ENCODE measurements at regions not wholly inside any gene's neighbourhood (a gene's known extent, or its start where the extent isn't known, plus 50 kb on each side); places are given as distances from the start of the nearest gene placed in this dataset.

DNA sequence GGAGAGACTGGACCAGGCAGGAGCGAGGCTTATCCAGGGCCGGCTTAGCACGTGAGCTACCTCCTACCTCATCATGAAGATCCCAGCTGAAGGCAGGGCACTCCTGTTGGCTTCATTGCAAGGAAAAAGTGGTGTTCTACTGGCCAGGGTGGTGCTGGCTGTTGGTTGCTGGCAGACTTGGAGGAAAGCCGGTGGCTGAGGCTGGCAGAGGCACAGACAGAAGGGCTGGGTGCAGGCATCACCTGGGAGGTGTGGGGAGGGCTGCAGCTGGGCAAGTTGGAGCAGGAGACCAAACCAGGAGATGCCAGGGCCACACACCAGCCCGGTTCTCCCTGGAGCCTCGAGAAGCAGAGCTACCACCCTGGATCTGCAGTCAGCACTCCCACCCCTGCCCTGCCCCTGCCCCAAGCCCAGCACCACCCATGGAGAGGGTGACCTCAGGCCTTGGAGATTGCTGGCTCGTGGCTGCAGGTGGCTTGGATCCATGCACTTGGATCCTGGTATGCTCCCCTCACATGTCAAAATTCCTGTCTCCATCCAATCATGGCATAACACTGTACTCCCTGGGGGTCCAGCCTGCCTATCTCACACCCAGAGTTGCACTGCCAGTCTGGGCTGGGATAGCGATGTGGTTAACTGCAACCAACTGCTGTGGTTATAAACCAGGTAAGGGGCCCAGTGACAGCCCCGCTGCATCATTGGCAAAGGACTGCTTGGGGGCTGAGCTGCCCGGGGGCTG is 49.7 kb downstream of the GLI2 start:
- no peak for DNase-seq (ENCODE audit: low spot score)

DNA sequence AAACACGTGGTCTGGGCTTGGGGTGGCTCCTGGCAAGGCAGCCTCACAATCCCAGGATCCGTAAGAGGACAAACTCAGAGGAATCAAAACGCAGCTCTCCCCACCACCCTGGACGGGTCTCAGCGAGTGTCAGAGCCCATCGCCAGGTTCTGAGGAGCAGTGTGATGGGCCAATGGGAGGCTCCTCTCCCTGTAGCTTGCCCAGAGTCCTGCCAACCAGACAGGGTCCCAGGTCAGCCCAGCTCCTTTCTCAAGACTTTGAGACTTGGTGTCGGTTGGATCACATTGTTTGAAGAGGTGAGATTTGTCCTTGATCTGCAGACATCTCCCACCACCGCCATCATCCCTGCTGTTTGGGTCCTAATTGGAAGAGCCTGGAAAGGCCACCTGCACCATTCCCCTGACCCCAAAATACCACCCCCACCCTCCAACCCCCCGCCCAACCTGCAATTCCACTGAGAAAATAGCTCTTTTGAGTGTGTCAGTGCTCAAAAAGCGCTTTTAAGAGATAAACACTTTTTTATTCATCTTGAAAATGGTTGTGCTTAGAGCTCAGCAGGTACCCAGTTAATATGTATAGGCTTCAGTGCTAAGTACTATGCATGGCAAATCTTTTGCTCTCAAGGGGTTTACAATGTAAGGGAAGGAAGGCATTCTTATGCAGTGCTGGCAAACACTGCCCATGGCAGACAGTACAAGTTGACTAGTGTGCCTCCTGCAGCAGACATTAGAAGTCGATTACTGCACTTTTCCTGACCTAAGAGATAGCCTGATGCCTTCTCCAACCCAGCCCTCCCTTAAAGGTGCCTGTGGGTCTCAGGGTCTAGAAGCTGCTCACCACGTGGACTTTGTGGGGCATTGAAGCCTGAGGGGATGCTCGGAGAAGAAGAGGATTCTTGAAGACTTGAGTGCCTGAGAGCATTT is 50.6 kb downstream of the GLI2 start:
- no peak for DNase-seq (ENCODE audit: low spot score)

DNA sequence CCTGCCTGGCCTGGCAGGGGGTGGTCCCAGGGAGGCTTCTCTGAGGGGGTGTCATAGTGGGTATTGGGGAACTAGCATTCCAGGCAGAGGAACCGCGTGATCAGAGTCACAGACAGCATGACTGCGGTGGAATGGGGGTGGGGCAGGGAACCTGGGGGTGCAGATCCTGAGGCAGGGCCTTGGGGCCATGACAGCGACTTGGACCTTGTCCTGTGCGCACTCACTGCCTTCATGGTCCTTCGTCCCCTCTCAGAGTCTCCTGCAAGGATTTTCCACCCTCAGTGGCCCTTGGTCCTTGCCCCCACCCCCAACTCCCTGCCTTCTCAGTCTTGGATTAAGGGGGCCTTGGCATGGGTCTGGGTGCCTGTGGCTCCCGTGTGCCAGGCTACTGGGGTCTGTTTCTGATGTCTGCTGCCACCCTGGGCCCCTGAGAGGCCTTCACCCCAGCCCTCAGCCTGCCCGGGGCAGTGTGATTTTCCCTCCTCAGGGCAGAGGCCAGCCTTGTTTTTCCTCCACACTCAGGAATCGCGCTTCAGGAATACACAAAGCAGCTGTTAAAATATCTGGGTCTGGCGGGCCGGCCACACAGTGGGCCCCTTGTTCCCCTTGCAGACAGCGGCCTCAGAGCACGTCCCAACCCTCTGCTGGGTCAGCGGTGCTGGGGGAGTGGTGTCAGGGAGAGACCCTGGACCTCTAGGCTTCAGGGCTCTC is 51.6 kb downstream of the GLI2 start:
- DNase-seq (ENCODE audit: low spot score): no peak

DNA sequence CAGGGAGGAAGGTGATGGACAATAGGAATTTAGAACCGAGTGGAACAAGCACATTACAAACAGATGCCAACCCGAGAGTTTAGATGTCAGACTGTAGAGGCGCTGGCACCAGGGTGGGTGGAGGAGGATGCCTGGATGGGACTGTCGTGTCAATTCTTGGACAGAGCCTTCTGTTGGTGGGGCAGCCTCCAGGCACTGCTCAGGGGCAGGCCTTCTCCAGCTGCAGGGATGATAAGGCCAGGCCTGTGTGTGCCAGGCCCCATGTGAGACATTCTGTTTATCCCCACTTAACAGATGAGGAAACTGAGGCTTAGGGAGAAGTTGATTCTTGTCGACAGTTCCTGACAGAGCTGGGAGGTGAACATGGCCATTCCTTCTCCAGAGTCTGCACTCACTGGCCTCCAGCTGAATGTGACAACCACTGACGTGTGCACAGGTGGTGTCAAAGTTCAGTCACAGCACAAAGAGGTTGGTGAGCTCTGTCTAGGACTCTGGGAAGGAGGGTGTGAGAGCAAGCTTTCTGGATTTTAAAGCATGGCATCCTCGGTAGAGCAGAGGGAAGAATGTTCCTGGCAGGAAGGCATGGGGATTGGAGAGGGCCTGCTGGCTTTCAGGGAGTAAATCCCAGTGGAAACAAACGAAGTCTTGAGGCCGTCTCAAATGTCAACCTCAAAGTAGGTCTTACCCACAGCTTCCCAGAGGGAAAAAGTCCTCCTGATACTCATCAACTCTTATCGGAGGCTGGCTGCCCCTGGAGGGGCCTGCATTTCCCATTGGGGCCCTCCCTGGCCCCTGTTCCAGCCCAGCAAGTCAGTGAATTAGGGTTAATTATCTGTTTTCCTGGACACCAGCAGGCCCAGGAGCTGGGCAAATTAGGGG is 52.4 kb downstream of the GLI2 start:
- no peak for DNase-seq (ENCODE audit: low spot score)

DNA sequence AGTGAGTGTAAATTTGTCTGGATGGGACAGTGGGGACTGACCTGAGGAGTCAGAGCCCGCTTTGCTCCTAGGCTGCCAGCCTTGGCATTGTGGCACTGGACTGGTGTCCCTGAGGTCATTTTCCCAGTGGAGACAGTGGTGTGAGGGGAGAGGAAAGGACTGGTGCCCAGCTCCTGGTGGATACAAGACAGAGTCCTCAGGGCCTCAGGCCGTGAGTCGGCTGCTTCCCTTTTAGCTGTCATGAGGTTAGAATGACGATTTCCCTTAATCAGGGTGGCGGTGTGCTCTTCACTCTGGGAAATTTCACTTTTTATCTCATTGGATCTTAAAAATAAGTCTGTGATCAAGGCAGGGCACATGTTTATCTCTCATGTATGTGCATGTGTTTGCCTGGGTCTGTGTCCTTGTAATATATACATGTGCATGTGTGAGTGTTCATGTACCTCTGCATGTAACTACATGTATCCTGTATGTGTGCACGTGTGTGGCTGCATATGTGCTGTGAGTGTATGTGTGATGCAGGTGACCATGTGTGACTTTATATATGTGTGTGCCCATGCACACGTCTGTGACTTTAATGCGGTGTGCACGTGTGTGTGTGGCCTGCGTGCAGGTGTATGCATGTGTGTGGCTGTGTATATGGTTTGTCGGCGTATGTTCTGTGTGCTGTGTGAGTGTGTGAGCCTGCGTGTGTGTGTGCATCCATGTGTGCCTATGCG is 55.7 kb downstream of the GLI2 start:
- DNase-seq (ENCODE audit: low spot score): no peak

DNA sequence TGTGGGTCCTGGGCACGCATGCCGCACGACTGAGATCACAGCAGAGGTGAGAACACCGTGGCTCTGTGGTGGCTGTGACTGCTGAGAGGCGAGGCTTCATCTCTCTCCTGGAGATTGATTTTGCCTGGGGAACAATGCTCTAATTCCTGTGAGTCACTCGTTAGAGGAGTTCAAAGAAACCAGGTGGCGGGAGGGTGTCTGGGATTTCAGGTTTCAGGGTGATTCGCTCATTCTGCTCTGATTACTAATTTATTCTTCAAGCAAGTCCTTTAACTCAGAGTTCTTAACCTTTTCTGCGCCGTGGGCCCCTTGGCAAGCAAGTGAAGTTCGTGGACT is 56.3 kb downstream of the GLI2 start:
- DNase-seq (ENCODE audit: low spot score): no peak

DNA sequence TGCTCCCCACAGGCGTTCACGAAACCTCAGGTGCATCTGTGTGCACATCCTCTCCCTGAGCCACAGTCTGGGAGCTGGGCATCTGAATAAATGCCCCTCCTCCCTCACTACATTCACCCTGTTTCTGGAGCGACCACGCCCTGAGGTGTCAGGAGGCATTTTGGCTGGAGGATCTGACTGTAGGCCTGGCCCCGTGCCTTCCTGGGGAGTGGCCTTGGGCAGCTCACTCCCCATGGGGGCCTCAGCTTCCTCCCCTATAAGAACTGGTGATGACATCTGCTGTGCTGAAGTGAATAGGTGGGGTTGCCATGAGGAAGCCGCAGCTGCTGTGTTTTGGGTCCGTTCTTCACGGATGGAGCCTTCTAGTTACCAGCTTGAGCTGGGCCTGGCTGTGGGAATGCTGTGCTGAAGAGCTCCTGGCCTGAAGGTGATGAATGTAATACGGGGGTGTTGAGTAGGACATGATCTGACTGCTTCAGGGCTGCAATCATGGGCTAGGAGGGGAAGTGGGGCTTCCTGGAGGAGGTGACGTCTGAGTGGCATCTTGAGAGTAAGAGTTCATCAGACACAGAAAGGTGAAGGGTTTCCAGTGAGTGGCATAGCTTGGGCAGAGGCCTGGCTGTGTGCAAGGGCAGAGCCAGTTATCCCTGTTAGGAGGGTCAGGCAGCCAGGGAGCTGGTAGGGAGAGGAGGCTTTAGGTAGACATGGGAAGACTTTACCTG is 58.2 kb downstream of the GLI2 start:
- no peak for DNase-seq (ENCODE audit: low spot score)

DNA sequence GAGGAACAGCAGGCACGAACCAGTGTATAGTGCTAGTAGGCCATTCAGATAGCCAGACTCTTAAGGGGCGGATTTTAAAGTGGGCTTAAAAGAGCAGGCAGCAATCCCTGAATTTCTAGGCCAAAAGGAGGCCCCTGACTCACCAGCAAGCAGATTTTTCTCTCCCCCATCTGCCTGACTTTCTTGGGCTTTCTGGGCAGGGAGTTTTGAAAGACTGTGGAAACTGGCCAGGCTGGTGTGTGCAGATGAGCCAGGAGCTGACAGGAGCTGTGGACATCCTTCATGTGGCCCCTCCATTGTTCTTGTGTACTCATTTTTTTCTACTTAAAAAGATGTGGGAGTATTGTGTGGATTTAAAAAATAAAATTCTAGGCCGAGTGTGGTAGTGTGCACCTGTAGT is 59.0 kb downstream of the GLI2 start:
- no peak for DNase-seq (ENCODE audit: low spot score)

DNA sequence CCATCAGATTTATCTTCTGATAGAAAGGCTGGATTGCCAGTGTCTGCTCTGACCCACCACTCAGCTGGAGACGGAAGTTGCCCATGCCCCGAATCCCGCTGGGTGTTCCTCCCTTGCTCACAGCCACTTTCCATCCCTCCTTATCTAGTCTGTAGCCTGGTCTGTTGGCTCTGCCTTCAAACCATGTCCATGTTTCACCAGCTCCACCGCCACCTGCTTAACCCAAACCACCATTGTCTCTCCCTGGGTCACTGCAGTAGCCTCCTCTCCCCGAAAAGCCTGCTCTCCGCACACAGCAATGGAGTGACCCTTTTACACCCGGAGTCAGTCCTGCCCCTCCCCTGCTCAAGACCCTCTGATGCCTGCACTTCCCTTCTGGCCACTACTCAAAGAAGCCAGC is 60.4 kb downstream of the GLI2 start:
- no peak for DNase-seq (ENCODE audit: low spot score)

DNA sequence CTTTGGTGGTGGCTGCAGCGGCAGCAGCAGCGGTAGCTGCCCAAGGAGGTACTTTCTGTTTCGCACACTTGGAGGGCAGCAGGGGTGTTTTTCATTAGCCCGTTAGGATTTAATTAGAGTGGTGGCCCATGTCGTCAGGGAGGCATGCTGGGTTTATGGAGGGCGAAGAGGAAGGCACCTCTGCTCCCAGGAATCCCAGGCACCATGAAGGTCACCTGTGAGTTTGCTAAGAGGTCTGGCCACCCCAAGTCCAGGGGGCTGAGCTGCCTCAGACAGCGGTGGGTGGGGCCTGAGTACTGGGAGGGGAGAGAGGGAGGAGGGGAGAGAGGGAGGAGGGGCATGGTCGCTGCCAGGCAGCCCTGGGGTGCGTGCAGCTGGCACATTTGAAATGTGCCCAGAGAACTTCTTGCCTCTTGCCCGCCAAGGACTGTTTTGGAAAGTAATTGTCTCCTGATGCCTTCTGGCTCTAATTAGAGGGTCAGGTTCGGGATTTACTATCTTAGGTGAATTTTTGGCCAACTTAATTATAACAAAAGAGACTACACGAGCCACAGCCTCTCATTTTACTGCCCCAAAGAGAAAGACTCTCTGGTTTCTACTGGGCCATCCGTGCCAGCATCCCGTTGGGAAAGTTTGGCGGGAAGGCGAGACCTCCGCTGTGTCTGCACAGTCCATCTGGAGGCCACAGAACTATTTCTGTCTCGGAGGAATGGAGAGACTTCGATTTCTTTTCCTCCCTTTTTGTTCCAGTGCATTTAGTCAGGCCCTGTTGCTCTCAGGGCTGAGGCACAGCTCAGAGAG is 62.0 kb downstream of the GLI2 start:
- DNase-seq (ENCODE audit: low spot score): no peak

DNA sequence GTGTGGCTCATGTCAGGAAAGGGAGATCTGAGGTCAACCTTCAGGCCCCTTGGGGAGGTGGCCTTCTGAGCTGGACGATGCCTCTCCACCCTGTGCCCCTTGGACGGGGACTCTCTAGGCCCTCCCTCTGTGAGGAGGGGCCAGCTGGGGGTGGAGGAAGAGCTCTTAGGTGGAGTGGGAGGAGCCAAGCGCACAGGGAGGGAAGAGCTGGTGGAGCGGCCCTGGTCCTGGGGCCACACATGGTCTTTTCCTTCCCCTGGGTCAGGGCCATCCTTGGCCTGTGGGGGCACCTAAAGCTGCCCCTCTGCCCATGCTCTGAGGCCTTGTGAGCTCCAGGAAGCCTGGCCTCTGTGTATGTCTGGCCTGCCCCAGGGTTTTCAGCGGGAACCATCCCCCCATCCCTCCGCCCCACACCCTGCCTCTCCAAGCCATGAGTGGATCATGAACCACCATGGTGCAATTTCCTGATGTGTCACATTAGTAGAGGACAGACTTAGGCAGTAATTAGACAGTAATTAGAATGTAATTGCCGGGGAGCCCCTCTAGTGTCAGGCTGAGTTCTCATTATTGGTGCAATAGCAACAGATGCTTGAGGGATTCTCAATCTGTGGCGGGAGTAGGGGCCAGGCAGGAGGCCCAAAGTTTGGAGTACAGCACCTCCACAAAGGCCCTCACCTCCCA is 63.0 kb downstream of the GLI2 start:
- DNase-seq (ENCODE audit: low spot score): no peak

DNA sequence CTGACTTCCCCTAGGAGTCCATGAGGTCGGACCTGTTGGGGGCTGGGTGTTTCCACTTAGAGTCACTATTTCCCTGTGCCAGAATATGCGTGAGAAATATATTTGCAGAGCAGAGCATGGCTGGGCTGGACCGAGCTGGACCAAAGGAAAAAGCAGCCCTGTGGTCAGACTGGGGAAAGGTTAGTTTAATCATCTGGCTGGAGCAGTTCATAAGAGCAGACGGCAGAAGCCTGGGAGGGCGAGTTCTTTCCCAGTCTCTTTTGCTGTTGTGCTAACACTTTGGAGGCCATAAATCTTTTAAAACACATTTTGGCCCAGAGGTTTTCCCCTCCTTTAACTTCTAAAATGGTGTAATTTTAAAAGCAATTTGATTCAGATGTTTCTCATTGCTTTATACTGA is 66.5 kb downstream of the GLI2 start:
- DNase-seq (ENCODE audit: low spot score): no peak

DNA sequence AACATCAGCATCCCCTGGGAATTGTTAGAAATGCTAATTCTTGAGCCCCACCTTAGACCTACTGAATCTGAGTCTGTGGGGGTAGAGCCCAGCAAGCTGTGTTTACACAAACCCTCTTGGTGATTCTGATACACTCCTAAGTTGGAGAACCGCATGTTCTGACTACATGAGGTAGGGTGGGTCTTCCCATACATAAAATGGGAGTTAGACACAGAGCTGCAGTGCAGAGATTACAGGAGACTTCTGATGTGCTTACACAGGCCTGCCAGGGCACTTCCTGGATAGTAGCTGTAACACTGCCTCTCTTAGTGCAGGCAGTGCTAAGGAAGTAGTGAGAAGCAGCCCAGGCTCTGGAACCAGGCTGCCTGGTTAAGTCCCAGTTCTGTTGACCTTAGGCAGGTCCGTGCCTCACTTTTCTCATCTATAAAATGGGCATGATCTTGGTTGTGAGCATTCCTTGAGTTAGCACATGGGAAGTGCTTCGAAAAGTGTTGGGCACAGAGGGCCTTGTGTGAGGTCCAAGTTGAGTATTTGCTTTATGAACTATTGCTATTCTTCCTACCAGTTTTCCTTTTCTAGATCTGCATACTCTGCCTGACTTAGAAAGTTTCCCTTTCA is 67.3 kb downstream of the GLI2 start:
- no peak for DNase-seq (ENCODE audit: low spot score)

DNA sequence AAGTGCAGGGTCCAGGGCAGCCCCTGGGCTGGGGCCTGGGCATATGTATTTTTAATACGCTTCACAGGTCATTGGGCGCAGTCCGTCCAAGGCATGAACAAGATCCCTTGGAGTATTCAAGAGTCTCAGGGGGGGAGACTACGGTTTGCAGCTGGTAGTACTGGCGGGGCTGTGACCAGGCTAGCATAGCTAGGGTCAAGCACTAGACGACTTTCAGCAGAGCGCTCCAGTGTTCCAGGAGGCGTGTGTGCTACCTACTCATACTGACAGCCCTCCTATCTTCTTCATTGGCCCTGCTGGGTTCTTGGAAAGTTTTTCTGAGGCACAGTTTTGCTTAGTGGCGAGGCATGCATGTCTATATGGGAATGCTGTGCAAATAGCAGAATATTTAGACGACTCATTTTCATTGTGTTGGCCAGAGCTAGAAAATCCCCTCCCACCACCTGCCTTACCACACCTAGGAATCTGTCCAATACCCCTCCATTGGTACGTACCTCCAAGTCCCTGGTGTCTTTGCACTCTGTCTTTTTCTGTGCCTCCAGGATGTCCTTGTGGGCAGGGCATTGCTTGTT is 68.2 kb downstream of the GLI2 start:
- no peak for DNase-seq (ENCODE audit: low spot score)

DNA sequence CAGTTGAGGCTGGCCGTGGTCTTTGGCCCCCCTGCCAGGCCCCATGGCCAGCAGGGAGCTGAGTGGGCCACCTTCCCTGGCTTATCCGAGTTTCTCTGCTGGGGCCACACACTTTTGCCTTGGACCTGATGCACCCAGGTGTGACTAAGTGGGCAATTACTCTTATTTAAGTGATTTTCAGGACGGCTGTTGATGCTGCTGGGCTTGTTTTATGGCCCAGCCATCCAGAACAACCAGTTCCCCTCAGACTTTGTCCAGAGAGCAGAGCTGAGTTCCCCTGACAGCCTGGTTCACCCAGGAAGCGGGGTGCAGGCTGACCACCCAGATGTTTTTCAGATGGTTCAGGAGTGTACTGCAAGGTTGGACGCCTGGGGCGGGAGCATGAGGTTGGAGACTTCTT is 68.8 kb downstream of the GLI2 start:
- DNase-seq (ENCODE audit: low spot score): no peak

DNA sequence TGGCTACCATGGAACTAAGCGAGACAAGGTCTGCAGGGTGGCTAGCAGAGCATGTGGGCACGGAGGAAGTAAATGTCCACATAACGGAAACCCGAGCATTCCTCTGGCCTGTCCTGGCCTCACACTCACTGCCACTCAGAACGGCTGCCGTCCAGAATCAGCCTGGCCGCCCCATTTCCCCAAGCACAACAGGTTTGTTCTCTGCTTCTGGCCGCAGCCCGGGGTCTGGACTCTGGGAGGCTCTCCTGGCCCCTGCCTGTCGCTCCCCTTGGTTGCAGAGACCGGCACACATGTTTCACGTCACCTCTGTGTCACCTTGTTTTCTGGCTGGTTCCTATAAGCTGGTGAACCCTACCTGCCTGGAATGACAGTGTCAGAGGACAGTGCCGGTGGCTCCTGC is 69.3 kb downstream of the GLI2 start:
- no peak for DNase-seq (ENCODE audit: low spot score)

DNA sequence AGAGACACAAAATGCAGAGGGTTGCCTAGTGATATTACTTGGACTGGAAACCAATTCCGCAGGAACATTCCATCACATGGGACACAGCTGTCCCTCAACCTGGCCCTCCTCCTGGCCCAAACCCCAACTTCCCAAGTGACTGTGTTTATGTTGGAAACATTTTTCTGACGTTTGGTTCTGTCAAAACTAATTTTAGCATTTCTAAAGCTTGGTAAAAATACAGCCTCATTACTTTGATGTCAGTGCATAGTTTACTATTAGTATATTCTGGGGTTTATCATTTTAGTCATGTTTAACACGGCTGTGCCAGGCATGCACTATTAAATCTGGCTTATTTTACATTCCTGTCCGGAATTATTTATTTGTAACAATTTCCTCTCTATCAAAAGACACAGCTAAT is 69.9 kb downstream of the GLI2 start:
- no peak for DNase-seq (ENCODE audit: low spot score)

DNA sequence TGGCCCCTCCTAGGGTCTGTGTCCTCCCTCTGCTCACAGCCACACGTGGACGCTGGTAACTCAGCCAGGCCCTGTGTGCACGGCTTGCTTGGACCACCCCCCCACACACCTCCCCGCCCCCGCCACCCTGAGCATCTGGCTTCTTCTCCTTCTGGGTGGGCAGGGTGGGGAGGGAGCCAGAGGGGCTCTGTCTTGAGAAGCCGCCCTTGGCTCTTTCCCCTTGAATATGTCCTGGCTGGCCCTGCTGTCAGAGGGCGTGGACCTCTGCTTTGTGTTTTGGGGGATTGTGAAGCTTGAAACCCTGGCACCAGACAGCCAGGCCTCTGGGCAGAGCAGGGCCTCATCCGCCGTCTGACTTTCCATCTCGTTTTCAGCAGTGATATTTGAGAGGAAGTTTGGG is 72.1 kb downstream of the GLI2 start:
- no peak for DNase-seq (ENCODE audit: low spot score)
